ENCODE measurements at regions not wholly inside any gene's neighbourhood (a gene's known extent, or its start where the extent isn't known, plus 50 kb on each side); places are given as distances from the start of the nearest gene placed in this dataset.

DNA sequence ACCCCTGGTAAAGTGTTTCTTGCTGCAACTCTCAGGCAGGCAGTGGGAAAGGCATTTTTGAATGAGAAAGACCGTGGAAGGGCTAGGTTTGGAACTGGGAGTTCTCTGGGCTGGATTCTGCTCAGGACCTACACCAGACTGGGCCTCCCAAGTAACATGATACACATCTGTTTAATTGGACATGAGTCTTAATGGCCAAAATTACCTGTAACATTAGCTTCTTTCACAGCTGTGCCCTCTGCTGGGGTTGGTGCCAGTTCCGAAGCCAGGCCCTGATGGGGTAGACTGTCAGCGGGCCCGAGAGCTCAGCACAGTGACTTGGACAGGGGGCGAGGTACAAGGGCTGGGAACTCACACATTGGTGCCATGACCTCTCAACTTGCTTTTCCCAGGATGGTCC, 118.9 kb upstream of the IRX3 start:
- H3K4me3 ChIP-seq (ENCODE audit: low read depth in 1 of 2, low read length in 2 of 2) = no peak overlapping the region
- 88 to 93% methylated on average over 5 of the region's 5 CpGs for WGBS, 2 donors
- H3K27me3 ChIP-seq (ENCODE audit: control insufficient read depth in 1 of 2, insufficient read depth in 2 of 2, low read length in 2 of 2) = no peaks in the 10 kb centered on the region
- no peaks in the 10 kb centered on the region for H3K9me3 ChIP-seq (ENCODE audit: control insufficient read depth in 2 of 2, insufficient read depth in 1 of 2, low read depth in 1 of 2, low read length in 1 of 2)
- no peaks in the 10 kb centered on the region for H3K36me3 ChIP-seq (ENCODE audit: control insufficient read depth in 2 of 2, insufficient read depth in 2 of 2, low read length in 1 of 2)
- H3K27ac ChIP-seq (ENCODE audit: low read depth in 2 of 2, low read length in 1 of 2) = no peak overlapping the region
- H3K4me1 ChIP-seq (ENCODE audit: control insufficient read depth in 2 of 2, insufficient read depth in 2 of 2, low read length in 1 of 2) = no peaks in the 10 kb centered on the region

DNA sequence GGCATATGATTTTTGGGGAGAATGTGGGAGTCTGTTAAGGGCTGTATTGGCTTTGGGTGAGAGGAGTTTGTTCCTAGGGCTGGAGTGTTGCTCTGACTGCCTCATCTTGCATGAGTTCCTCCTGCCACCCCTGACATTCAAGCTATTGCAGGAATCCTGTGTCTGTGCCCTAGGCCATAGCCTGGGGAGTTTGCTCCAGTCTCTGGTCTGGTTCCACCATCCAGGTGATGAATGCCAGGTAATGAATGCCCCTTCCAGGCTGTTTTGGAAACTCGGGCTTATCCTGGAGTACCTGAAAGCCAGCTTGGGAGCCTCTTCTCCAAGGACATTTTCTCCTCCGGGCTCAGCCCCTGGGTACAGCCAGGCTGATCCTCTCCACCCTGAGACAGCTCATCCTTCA, 117.0 kb upstream of the IRX3 start:
- no peak overlapping the region for H3K27ac ChIP-seq (ENCODE audit: low read depth in 2 of 2, low read length in 1 of 2)
- no peaks in the 10 kb centered on the region for H3K9me3 ChIP-seq (ENCODE audit: control insufficient read depth in 2 of 2, insufficient read depth in 1 of 2, low read depth in 1 of 2, low read length in 1 of 2)
- no peaks in the 10 kb centered on the region for H3K4me1 ChIP-seq (ENCODE audit: control insufficient read depth in 2 of 2, insufficient read depth in 2 of 2, low read length in 1 of 2)
- no peaks in the 10 kb centered on the region for H3K27me3 ChIP-seq (ENCODE audit: control insufficient read depth in 1 of 2, insufficient read depth in 2 of 2, low read length in 2 of 2)
- H3K36me3 ChIP-seq (ENCODE audit: control insufficient read depth in 2 of 2, insufficient read depth in 2 of 2, low read length in 1 of 2) = no peaks in the 10 kb centered on the region
- 67 to 73% methylated on average over 2 of the region's 2 CpGs for WGBS, 2 donors
- no peak overlapping the region for H3K4me3 ChIP-seq (ENCODE audit: low read depth in 1 of 2, low read length in 2 of 2)

DNA sequence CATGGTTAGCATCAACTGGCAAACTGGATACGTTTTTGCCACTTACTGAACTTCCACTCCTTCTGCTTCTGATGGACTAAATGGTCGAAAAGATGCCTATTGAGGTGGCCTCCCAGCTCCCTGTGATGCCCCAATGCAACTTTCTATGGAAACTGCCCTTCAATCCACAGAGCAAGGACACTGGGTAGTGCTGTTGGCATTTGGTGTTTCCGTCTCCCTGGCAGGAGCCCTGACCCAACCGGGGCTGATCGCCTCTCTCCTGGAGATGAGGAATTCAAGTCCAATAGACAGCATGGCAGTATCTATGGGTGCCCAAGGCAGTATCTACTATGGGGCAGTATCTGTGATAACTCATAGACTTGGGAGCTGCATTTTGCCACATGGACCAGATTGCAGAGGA, 116.3 kb upstream of the IRX3 start:
- no peak overlapping the region for H3K4me3 ChIP-seq (ENCODE audit: low read depth in 1 of 2, low read length in 2 of 2)
- WGBS, 2 donors = 85 to 89% methylated on average over 5 of the region's 5 CpGs
- H3K27me3 ChIP-seq (ENCODE audit: control insufficient read depth in 1 of 2, insufficient read depth in 2 of 2, low read length in 2 of 2) = no peaks in the 10 kb centered on the region
- no peaks in the 10 kb centered on the region for H3K9me3 ChIP-seq (ENCODE audit: control insufficient read depth in 2 of 2, insufficient read depth in 1 of 2, low read depth in 1 of 2, low read length in 1 of 2)
- no peaks in the 10 kb centered on the region for H3K36me3 ChIP-seq (ENCODE audit: control insufficient read depth in 2 of 2, insufficient read depth in 2 of 2, low read length in 1 of 2)
- H3K4me1 ChIP-seq (ENCODE audit: control insufficient read depth in 2 of 2, insufficient read depth in 2 of 2, low read length in 1 of 2) = no peaks in the 10 kb centered on the region
- H3K27ac ChIP-seq (ENCODE audit: low read depth in 2 of 2, low read length in 1 of 2) = no peak overlapping the region

DNA sequence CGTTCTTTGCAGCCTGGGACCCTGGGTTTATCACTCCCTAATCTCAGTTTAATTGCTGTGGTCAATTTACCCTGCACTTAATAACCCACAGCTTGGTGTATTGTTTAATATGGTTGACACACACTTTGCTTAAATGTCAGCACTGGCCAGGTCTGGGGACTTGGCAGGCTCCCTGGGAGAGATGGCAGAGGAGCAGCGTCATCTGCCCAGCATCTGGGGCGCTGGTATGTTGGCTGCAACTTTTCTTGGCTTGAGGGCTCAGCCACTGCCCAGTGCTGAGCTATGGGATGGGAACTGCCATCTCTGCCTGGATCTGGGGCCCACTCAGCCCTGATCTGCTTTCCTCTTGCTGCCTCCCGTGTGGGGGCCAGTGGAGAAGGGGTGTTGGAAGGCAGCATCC, 115.7 kb upstream of the IRX3 start:
- H3K4me1 ChIP-seq (ENCODE audit: control insufficient read depth in 2 of 2, insufficient read depth in 2 of 2, low read length in 1 of 2) = no peaks in the 10 kb centered on the region
- 78 to 79% methylated on average over 4 of the region's 4 CpGs for WGBS, 2 donors
- H3K36me3 ChIP-seq (ENCODE audit: control insufficient read depth in 2 of 2, insufficient read depth in 2 of 2, low read length in 1 of 2) = no peaks in the 10 kb centered on the region
- H3K4me3 ChIP-seq (ENCODE audit: low read depth in 1 of 2, low read length in 2 of 2) = no peak overlapping the region
- no peaks in the 10 kb centered on the region for H3K27me3 ChIP-seq (ENCODE audit: control insufficient read depth in 1 of 2, insufficient read depth in 2 of 2, low read length in 2 of 2)
- H3K9me3 ChIP-seq (ENCODE audit: control insufficient read depth in 2 of 2, insufficient read depth in 1 of 2, low read depth in 1 of 2, low read length in 1 of 2) = peaks cover 0 to 2% of the 10 kb centered on the region in 2 donors
- H3K27ac ChIP-seq (ENCODE audit: low read depth in 2 of 2, low read length in 1 of 2) = no peak overlapping the region

DNA sequence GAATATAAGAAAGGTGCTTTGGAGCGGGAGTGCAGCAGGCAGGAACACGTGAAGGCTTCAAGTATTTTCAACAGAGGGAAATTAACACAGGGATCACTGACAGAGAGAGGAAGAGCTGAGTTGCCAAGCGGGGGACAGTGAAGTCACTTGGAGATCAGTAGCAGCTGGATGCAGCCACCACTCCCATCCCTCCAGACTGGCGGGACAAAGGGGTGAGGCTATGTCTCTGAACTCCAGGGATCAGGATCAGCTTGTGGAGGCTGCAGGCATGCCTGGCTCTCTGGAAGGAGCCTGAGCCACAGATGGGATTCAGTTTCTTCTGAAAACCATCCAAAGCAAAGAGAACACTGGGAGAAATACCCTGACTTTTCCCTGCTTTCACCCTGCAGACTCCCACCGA, 113.7 kb upstream of the IRX3 start:
- Histone ChIP-seq H3K27me3 (ENCODE audit: control insufficient read depth in 1 of 2, insufficient read depth in 2 of 2, low read length in 2 of 2) (no peaks in the 10 kb centered on the region), H3K9me3 (ENCODE audit: control insufficient read depth in 2 of 2, insufficient read depth in 1 of 2, low read depth in 1 of 2, low read length in 1 of 2) (peaks cover 0 to 2% of the 10 kb centered on the region in 2 donors), H3K36me3 (ENCODE audit: control insufficient read depth in 2 of 2, insufficient read depth in 2 of 2, low read length in 1 of 2) (no peaks in the 10 kb centered on the region), H3K4me1 (ENCODE audit: control insufficient read depth in 2 of 2, insufficient read depth in 2 of 2, low read length in 1 of 2) (no peaks in the 10 kb centered on the region), H3K27ac (ENCODE audit: low read depth in 2 of 2, low read length in 1 of 2) (no peak overlapping the region), H3K4me3 (ENCODE audit: low read depth in 1 of 2, low read length in 2 of 2) (no peak overlapping the region)
- 72 to 79% methylated on average over 5 of the region's 5 CpGs for WGBS, 2 donors

DNA sequence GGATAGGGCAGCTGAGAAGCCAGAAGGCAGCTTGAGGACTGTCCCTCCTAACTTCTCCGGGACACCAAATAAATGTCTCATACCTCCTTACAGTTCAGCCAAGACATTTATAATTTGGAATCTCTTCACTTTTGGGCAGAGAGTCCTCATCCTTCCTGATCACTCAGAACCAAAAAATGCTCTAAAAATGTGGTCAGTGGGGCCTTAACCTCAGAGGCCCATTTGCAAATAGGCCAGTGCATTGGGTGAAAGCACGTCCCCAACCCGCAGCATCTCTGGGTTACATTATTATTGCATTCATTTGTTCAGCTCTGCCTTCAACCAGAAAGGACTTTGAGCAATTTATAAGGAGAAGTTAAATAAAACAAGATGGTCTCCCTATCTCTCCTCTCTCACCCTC, 112.4 kb upstream of the IRX3 start:
- Histone ChIP-seq H3K27me3 (ENCODE audit: control insufficient read depth in 1 of 2, insufficient read depth in 2 of 2, low read length in 2 of 2) (no peaks in the 10 kb centered on the region), H3K36me3 (ENCODE audit: control insufficient read depth in 2 of 2, insufficient read depth in 2 of 2, low read length in 1 of 2) (no peaks in the 10 kb centered on the region), H3K9me3 (ENCODE audit: control insufficient read depth in 2 of 2, insufficient read depth in 1 of 2, low read depth in 1 of 2, low read length in 1 of 2) (peaks cover 0 to 2% of the 10 kb centered on the region in 2 donors), H3K27ac (ENCODE audit: low read depth in 2 of 2, low read length in 1 of 2) (no peak overlapping the region), H3K4me3 (ENCODE audit: low read depth in 1 of 2, low read length in 2 of 2) (no peak overlapping the region), H3K4me1 (ENCODE audit: control insufficient read depth in 2 of 2, insufficient read depth in 2 of 2, low read length in 1 of 2) (no peaks in the 10 kb centered on the region)
- whole genome bisulfite sequencing, 2 donors = 92 to 97% methylated on average over 3 of the region's 3 CpGs

DNA sequence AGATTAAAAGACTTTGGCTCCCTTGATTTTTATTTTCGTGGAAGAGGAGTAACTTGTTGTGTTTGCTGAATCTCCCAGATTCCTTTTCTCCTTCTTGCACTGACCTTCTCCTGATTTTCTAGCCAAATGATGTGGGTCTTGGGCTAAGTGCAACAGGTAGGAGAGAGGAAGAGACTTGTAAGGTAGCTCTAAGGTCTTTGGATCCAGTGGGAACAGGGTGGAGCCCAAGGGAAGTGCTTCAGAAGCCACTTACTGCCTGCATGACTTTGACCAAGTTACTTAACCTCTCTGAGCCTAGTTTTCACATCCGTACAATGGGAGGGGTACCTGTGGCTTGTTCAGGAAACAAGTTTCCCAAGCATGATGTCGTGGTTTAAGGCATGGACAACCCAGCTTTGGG, 111.3 kb upstream of the IRX3 start:
- WGBS, 2 donors = 65 to 71% methylated on average over 3 of the region's 3 CpGs
- H3K4me3 ChIP-seq (ENCODE audit: low read depth in 1 of 2, low read length in 2 of 2) = no peak overlapping the region
- no peak overlapping the region for H3K27ac ChIP-seq (ENCODE audit: low read depth in 2 of 2, low read length in 1 of 2)
- no peaks in the 10 kb centered on the region for H3K27me3 ChIP-seq (ENCODE audit: control insufficient read depth in 1 of 2, insufficient read depth in 2 of 2, low read length in 2 of 2)
- H3K36me3 ChIP-seq (ENCODE audit: control insufficient read depth in 2 of 2, insufficient read depth in 2 of 2, low read length in 1 of 2) = no peaks in the 10 kb centered on the region
- H3K4me1 ChIP-seq (ENCODE audit: control insufficient read depth in 2 of 2, insufficient read depth in 2 of 2, low read length in 1 of 2) = no peaks in the 10 kb centered on the region
- peaks cover 0 to 2% of the 10 kb centered on the region in 2 donors for H3K9me3 ChIP-seq (ENCODE audit: control insufficient read depth in 2 of 2, insufficient read depth in 1 of 2, low read depth in 1 of 2, low read length in 1 of 2)

DNA sequence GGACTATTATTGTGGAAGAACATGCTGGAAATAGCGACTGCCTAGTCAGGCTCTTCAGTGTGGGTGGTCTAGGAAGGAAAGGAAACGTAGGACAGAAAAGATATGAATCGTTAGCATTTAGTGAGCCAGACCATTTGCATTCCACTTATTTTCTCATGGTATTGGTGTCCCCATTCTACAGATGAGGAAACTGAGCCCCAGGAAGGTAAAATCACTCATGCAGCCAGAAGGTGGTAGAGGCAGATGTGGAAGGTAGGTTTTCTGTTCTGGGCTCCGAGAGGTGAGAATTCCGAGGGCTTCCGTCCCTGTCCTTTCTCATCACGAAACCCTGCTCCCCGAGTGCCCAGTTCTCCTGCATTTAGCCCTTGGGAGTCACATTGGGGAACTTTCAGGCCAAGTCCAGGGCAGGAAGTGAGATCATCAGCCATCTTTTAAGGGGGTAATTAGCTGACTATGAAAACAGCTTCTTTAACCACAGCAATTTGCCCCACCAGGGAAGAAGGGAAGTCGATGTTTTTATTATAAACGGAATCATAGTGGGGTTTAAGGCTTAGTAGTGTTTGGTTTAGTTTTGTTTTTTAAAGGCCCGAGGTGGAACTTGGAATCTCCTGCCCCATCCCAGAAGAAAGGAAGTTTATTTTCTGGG, 110.7 kb upstream of the IRX3 start:
- no peaks in the 10 kb centered on the region for H3K36me3 ChIP-seq (ENCODE audit: control insufficient read depth in 2 of 2, insufficient read depth in 2 of 2, low read length in 1 of 2)
- H3K27me3 ChIP-seq (ENCODE audit: control insufficient read depth in 1 of 2, insufficient read depth in 2 of 2, low read length in 2 of 2) = no peaks in the 10 kb centered on the region
- no peak overlapping the region for H3K27ac ChIP-seq (ENCODE audit: low read depth in 2 of 2, low read length in 1 of 2)
- no peaks in the 10 kb centered on the region for H3K4me1 ChIP-seq (ENCODE audit: control insufficient read depth in 2 of 2, insufficient read depth in 2 of 2, low read length in 1 of 2)
- no peak overlapping the region for H3K4me3 ChIP-seq (ENCODE audit: low read depth in 1 of 2, low read length in 2 of 2)
- peaks cover 0 to 2% of the 10 kb centered on the region in 2 donors for H3K9me3 ChIP-seq (ENCODE audit: control insufficient read depth in 2 of 2, insufficient read depth in 1 of 2, low read depth in 1 of 2, low read length in 1 of 2)
- WGBS, 2 donors = 71 to 76% methylated on average over 11 of the region's 11 CpGs

DNA sequence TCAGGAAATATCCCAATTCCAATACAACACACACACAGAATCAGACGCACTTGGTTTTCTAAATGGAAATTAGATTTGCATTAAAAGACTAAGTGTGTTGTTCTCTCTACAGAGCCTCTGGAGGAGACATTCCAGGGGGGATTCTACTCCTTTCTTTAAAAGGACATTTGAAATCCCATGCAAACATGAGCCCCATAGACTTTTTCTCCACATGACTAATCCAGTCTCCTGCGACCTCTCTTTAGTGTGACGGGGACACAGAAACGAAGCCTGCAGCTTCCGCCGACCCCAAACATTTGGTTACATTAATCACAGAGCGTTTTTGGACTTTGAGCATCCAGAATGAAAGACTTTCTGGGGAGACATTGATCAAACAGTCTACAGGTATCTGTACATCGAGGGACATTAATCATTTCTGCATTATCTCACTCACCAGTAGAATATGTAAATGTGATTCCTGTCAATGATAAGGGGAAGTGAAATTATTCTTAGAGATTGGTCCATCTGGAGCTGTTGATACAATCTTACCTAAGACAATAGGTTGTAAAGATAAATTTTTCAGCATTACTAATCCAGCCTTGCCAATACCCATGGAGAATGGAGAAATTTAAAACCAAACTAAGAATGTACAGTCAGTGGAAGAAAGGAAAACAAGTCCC, 103.4 kb upstream of the IRX3 start:
- WGBS, 2 donors = 58 to 68% methylated on average over 8 of the region's 8 CpGs
- Histone ChIP-seq H3K36me3 (ENCODE audit: control insufficient read depth in 2 of 2, insufficient read depth in 2 of 2, low read length in 1 of 2) (no peaks in the 10 kb centered on the region), H3K9me3 (ENCODE audit: control insufficient read depth in 2 of 2, insufficient read depth in 1 of 2, low read depth in 1 of 2, low read length in 1 of 2) (no peaks in the 10 kb centered on the region), H3K4me3 (ENCODE audit: low read depth in 1 of 2, low read length in 2 of 2) (no peak overlapping the region), H3K4me1 (ENCODE audit: control insufficient read depth in 2 of 2, insufficient read depth in 2 of 2, low read length in 1 of 2) (no peaks in the 10 kb centered on the region), H3K27me3 (ENCODE audit: control insufficient read depth in 1 of 2, insufficient read depth in 2 of 2, low read length in 2 of 2) (no peaks in the 10 kb centered on the region), H3K27ac (ENCODE audit: low read depth in 2 of 2, low read length in 1 of 2) (no peak overlapping the region)

DNA sequence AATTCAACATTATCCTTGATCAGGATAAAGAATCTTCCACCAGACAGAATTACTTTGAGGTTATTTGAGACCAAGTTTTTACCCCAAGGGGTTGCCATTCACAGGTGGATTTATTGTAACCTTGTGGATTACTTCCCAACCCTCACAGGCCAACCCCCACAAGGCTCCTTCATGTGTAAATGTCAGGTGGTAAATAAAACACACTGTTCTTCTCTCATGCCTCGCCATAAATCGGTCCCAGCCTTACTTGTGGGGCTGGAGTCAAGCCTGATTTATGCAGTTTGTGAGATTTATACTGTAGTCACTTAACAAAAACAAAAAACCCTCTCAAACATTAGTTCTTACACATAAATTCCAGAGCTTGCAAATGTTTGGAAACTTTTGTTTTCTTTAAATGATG, 98.6 kb upstream of the IRX3 start:
- Histone ChIP-seq H3K27me3 (ENCODE audit: control insufficient read depth in 1 of 2, insufficient read depth in 2 of 2, low read length in 2 of 2) (no peaks in the 10 kb centered on the region), H3K36me3 (ENCODE audit: control insufficient read depth in 2 of 2, insufficient read depth in 2 of 2, low read length in 1 of 2) (no peaks in the 10 kb centered on the region), H3K4me3 (ENCODE audit: low read depth in 1 of 2, low read length in 2 of 2) (no peak overlapping the region), H3K27ac (ENCODE audit: low read depth in 2 of 2, low read length in 1 of 2) (no peak overlapping the region), H3K4me1 (ENCODE audit: control insufficient read depth in 2 of 2, insufficient read depth in 2 of 2, low read length in 1 of 2) (no peaks in the 10 kb centered on the region), H3K9me3 (ENCODE audit: control insufficient read depth in 2 of 2, insufficient read depth in 1 of 2, low read depth in 1 of 2, low read length in 1 of 2) (peaks cover 0 to 2% of the 10 kb centered on the region in 2 donors)
- 52 to 53% methylated on average over 2 of the region's 2 CpGs for WGBS, 2 donors
